GM12892 (cell line): ENCODE measurements at regions not wholly inside any gene's neighbourhood (a gene's known extent, or its start where the extent isn't known, plus 50 kb on each side); places are given as distances from the start of the nearest gene placed in this dataset.

Experiments used
- POLR2A ChIP-seq: IDR thresholded peaks from 2 replicates; pipeline ENCODE4 v1.6.1; 2011; ENCODE audit warnings: low read depth, low read length, control low read depth
- POLR2AphosphoS5 ChIP-seq: IDR thresholded peaks from 2 replicates; pipeline ENCODE4 v1.6.1; 2011; ENCODE audit warnings: low read depth, low read length, control low read depth
- TAF1 ChIP-seq: IDR thresholded peaks from 2 replicates; pipeline ENCODE4 v1.6.1; 2011; ENCODE audit warnings: low read depth, mild to moderate bottlenecking, control low read depth, low read length, borderline replicate concordance

- TF ChIP-seq POLR2A (no peak), TAF1 (no peak), POLR2AphosphoS5 (no peak)
Observed at GRCh38 chr11:97740801-97741151, 1280.0 kb upstream of the CNTN5 start.
